ENCODE measurements at regions not wholly inside any gene's neighbourhood (a gene's known extent, or its start where the extent isn't known, plus 50 kb on each side); places are given as distances from the start of the nearest gene placed in this dataset.

DNA sequence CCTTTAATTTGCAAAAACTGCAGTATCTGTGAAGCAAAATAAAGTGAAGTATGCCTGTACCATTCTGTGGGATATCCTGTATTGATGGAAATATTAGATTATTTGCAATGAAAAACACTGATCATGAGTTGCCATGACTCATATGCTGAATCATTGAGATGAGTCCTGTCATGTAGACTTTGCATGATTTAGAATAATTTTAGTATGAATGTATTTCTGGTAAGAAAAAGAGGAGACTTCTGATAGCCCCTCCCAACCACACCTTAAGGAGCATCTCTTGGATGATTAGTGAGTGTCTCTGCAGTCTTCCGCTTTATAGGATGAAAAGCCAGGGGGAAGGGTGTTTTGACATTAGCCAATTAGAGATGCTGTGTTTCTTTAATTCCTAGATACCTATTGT is 55.2 kb upstream of the PTGS2 start:
- DNase-seq: no peak

DNA sequence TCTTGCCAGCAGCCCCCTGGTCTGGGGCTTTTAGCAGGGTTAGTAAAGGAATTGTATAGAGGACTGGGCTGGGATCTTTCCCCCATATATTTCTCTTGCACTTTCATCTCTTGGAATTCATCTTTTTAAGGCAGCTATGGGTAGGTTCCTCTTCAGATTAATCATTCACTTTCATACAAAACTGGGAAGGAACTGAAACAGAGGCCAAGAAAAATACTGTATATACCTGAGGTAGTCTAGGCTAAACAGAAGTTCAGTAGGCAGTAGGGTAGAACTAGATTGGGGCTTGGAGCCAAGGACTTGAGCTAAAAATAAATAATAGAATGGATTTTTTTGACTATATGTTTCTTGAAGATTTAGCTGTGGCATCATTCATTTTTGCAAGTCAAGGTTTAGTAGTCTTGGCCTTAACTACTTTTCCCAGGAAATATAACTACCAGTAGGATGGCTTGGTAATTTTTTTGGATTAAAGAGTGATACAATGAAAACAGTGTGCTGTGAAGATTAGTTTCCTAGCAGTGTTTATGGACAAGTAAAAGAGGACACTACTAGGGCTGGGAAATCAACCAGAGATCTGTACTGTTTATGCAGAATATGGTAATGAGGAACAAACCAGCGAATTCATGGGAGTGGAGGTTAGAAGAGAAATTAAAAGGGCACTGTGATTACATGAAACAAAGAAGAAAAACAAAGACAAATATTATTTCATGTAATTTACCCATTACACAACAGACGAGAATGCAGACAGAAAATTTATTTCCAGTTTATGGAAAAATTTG is 50.9 kb upstream of the PTGS2 start:
- no peak for DNase-seq

Data from fibroblast of skin of right quadriceps (primary cell).